HEK293T (cell line): ENCODE measurements at regions not wholly inside any gene's neighbourhood (a gene's known extent, or its start where the extent isn't known, plus 50 kb on each side); places are given as distances from the start of the nearest gene placed in this dataset.

Source experiments
- BHLHE40 ChIP-seq: fragments of 450-650 bp; IDR thresholded peaks from 2 replicates; pipeline ENCODE4 v1.6.1; 2016; ENCODE audit warnings: mild to moderate bottlenecking, moderate library complexity, borderline replicate concordance
- FOXA1 ChIP-seq: fragments of 450-650 bp; IDR thresholded peaks from 2 replicates; pipeline ENCODE4 v1.6.1; 2016; ENCODE audit warnings: mild to moderate bottlenecking
- FOXK2 ChIP-seq: fragments of 450-650 bp; IDR thresholded peaks from 2 replicates; pipeline ENCODE4 v1.6.1; 2016; ENCODE audit warnings: mild to moderate bottlenecking
- FOXM1 ChIP-seq: fragments of 450-650 bp; IDR thresholded peaks from 2 replicates; pipeline ENCODE4 v1.6.1; 2017; ENCODE audit warnings: mild to moderate bottlenecking, borderline replicate concordance
- HDGF ChIP-seq: fragments of 450-650 bp; IDR thresholded peaks from 2 replicates; pipeline ENCODE4 v1.6.1; 2017; ENCODE audit warnings: antibody characterized with exemption, borderline replicate concordance
- NFRKB ChIP-seq: fragments of 450-650 bp; IDR thresholded peaks from 2 replicates; pipeline ENCODE4 v1.6.1; 2016; ENCODE audit warnings: mild to moderate bottlenecking, moderate library complexity
- SUZ12 ChIP-seq: fragments of 450-650 bp; IDR thresholded peaks from 2 replicates; pipeline ENCODE4 v1.6.1; 2016; ENCODE audit warnings: mild to moderate bottlenecking
- TARDBP ChIP-seq: fragments of 450-650 bp; IDR thresholded peaks from 2 replicates; pipeline ENCODE4 v1.6.1; 2016
- ZNF384 ChIP-seq: fragments of 450-650 bp; IDR thresholded peaks from 2 replicates; pipeline ENCODE4 v1.6.1; 2016
- TF ChIP-seq, protein P1 (sequence below): fragments of 450-650 bp; IDR thresholded peaks from 2 replicates; pipeline ENCODE4 v1.6.1; 2016

DNA sequence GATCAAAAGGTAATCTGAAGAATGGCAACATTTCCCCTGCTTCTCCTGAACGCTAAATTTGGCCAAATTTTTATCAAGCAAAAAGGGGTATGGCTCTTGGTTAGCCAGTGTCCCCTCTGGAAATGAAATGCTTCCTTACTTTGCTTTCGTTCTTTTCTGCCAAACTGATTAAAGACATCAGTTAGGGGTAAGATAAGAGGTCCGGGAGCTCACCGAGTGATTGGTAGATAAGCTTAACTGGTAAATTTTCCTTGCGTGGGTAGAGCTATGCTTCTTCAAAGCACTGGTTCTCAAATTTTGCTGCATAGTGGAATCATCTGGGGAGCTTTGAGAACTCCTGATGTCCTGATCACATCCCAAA, 62.7 kb upstream of the MAPRE2 start:
- TF ChIP-seq, protein P1, sequence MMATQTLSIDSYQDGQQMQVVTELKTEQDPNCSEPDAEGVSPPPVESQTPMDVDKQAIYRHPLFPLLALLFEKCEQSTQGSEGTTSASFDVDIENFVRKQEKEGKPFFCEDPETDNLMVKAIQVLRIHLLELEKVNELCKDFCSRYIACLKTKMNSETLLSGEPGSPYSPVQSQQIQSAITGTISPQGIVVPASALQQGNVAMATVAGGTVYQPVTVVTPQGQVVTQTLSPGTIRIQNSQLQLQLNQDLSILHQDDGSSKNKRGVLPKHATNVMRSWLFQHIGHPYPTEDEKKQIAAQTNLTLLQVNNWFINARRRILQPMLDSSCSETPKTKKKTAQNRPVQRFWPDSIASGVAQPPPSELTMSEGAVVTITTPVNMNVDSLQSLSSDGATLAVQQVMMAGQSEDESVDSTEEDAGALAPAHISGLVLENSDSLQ: no peak
- TF ChIP-seq ZNF384: no peak
- no peak for TF ChIP-seq FOXA1
- TF ChIP-seq BHLHE40: no peak
- no peak for TF ChIP-seq NFRKB
- TF ChIP-seq TARDBP: no peak
- no peak for TF ChIP-seq SUZ12
- no peak for TF ChIP-seq FOXK2
- TF ChIP-seq FOXM1: no peak
- no peak for TF ChIP-seq HDGF
